ENCODE measurements at regions not wholly inside any gene's neighbourhood (a gene's known extent, or its start where the extent isn't known, plus 50 kb on each side); places are given as distances from the start of the nearest gene placed in this dataset.

DNA sequence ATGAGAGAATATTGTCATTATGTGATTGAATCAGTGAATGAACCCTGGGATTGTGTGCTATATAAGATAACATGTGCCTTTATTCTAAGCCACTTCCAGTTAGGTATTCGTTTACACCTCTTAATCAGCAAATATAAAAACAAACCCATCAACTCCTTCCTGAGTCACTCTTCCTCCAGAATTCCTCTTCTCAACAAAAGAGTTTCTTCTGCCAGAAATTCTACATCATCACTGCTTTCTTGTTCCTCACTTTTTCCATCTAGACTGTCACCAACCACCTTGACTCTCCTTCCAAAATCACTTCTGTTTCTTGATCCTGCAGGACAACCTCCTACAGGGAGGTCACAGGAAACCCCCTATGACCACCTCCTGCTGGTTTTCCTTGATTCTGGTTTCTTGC, 261.4 kb downstream of the CYP26B1 start:
- H3K4me3 ChIP-seq (ENCODE audit: low read length), result no peak overlapping the region
- no peak for DNase-seq (ENCODE audit: low read depth, low spot score)

DNA sequence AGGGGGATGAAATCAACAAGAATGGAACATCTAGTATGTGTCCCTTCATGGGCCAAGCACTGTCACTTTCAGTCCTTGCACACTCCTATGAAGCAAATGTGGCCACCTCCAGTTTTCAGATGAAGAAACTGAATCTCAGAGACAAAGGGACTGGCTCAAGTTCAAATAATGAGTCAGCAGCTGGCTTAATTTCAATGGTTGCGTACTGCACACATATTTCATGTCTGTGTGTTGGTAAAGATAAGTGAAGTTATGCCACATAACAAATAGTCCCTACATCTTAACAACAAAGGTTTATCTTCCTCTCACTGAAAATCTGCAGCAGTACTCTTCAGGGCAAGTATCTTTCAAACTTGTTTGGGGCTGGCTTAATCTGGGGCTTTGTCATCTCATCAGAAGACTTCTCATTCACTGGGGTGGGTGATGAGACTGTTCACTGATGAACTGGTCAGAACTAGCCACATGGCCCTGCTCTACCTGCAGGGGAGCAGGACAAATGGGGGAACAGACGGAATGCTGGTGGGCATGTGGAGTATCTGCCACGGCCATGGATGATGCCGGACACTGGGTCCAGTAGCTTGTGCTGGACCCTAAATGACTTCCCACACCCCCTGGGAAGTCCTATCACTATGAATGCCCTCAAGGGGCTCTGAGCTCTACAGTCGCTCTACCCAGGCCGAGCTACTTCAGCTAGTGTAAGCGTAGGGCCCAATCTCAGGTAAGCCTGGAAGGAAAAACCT, 263.2 kb downstream of the CYP26B1 start:
- no peak for DNase-seq (ENCODE audit: low read depth, low spot score)

DNA sequence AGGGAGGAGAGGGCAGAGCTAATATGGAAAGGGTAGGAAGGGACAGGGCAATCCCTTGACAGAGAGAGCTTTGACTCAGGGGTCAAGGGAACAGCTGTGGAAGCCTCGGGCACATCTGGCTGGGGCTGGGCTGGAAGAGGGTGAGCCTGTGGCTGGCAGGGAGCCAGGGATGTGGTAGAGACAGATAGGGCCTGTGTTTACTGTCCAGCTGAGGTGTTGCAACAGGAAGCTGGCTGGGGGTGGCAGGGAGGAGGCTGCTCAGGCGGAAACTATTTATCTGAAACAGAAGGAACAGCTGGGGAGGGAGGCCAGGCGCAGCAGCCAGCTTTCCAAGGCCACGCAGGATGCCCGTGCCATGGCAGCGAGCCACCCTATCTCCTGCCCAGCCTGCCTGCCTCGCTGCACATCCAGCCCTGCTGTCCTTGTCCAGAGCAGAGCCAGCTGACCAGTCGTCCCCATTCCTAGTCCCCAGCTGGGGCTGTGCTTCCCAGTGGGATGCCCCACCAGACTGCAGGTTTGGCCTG, 264.7 kb downstream of the CYP26B1 start:
- H3K4me3 ChIP-seq (ENCODE audit: low read length), result no peak overlapping the region
- DNase-seq (ENCODE audit: low read depth, low spot score), result no peak

More for the DNA sequence above, 263.2 kb downstream of the CYP26B1 start:
- no peak overlapping the region for H3K4me3 ChIP-seq (ENCODE audit: low read length)

DNA sequence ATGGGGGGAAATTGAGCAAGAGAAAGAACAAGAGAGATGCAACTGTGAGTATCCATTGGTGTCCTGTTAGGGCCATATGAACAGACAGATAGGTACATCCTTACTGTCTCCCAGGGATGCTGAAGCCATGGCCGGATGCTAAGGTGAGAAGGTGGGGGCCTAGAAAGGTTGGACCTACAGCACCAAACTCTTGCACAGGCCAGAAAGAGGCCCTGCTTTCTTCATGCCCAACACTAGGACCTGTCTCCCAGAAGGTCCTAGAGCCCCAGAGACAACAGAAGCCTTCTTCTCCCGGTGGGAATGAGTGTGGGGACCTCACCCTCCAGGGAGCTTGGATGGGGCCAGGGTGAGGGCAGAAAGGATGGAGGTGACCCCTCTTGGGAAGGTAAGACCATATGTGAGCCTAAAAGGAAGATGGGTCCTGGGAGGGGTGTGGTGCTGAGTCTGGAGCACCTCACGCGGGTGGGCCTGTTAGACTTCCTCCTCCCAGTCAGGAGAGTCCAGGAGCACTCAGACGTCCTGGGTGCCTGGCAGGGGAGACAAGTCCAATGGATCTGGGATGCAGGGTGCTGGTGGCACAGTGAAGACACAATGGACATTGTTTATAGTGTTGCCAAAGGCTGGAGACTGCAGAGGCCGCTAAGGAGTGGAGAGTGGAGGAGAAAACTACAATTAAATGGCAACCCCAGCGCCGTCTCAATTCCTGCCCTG, 265.3 kb downstream of the CYP26B1 start:
- DNase-seq (ENCODE audit: low read depth, low spot score), result no peak
- no peak overlapping the region for H3K4me3 ChIP-seq (ENCODE audit: low read length)

DNA sequence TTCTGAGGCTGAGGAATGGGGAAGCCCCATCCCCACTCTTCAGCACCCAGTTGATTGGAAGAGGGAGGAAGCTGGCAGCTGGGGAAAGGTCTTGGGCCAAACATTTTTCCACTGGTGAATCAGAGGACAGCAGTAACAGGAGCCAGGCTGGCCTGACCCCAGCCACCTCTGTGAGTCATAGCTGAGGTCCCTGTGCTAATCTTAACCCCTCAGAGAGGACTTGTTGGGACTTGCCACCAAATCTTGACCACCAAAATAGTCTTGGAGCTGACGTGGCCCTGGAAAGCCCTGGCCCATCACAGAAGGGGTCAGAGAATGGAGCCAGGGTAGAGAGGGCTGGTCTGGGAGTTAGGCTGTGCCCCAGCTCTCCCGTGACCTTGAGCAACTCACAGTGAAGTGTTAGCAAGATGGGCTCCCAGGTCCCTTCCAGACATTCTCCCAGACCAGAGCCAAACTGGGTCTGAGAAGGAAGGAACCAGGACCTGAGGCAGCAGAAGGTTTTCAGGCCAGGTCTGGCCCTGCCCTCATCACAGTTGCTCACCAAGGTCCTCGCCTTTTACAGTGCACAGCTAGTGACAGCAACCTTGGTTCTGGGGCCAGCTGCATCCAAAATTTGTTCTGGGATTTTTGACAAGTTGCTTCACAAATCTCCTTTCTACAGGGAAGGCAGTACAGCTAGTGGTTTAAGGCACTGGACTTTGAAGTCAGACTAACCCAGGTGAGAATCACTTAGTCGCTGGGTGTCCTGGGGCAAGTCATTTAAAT, 266.6 kb downstream of the CYP26B1 start:
- DNase-seq (ENCODE audit: low read depth, low spot score), result no peak
- H3K4me3 ChIP-seq (ENCODE audit: low read length), result no peak overlapping the region

DNA sequence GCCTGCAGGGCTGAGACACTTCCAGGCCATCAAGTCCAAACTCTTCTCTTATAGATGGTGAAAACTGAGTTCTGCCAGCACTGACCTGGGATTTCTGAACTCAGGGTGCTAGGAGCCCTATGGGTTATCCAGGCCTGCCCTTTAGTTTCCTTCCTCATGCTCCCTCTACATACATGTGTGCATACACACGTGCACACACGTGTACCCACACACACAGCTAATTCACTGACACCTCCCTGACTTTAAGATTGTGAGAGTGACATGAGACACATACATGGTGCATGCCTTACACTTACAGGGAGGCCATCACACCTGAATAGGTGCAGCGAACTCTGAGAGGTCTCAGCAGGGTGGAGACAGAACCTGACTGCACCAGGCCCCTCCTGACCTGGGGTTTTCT, 267.4 kb downstream of the CYP26B1 start:
- DNase-seq (ENCODE audit: low read depth, low spot score), result no peak

DNA sequence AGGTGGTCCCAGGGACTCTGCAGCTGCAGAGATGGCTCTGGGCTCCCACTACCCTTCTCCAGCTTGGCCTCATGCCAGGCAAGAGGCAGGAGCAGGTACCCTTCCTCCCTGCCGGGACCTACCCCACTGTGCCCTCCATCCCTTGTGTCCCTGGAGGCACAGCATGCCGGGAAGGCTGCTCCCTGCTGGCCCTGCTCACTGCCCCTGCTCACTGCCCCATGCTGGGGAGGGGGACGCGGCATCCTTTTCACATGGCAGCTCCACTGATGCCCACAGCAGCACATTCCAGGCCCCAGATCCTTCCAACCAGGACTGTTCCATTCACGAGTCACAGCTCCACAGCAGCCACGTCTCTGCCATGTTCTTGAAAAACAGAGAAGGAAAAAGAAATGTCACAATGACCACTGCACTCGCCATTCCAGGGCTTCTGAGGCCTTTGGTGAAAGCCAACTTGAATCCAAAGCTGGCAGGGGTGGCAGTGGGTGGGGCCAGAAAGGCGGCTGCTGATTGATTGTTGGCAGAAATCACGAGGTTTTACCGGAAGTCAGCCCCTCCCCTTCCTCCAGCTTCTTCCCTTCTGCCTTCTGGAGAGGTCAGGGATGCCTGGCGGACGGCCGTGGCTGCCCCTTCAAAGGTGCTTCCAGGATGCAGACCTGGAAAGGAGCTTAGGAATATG, 268.0 kb downstream of the CYP26B1 start:
- no peak for DNase-seq (ENCODE audit: low read depth, low spot score)
- no peak overlapping the region for H3K4me3 ChIP-seq (ENCODE audit: low read length)

More for the DNA sequence above, 267.4 kb downstream of the CYP26B1 start:
- H3K4me3 ChIP-seq (ENCODE audit: low read length), result no peak overlapping the region

DNA sequence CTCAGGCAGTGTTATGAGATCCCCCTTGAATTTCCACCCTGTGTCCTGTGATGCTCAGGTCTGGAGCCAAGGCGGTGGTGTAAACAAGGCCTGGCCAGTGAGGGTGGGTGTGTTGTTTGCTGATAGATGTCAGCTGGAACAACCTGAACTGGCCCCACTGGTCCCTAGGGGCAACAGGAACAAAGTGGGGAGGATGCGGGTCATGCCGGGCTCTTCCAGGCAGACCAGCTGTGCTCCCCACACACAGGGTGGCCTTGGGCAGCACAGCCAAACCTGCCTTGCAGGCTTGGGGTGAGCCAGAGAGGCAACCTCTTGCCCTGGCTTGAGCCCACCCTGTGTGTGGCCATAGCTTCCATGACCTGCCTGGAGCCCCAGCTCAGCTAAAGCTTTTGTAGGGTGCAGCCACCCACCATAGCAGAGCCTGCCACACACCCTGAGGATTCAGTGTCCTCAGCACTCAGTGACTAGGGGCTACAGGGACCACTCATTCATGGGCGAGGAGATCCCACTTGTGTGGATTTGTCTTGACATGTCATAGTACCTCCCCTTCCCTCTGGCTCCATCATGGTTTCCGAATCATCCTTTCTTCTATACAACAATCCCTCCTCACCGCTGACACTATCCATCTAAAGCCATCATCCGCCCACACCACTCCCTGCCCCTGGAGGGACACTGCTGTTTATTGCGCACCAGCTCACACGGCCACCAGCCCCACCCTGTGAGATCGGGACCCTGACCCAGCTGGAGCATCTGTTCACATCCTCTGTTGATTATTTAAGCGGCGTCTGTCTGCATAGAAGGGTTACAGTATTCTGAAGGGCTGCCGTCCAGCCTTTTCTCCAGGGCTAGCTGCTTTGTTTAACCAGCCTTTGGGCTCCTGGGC, 268.8 kb downstream of the CYP26B1 start:
- H3K4me3 ChIP-seq (ENCODE audit: low read length), result no peak overlapping the region
- DNase-seq (ENCODE audit: low read depth, low spot score), result no peak

DNA sequence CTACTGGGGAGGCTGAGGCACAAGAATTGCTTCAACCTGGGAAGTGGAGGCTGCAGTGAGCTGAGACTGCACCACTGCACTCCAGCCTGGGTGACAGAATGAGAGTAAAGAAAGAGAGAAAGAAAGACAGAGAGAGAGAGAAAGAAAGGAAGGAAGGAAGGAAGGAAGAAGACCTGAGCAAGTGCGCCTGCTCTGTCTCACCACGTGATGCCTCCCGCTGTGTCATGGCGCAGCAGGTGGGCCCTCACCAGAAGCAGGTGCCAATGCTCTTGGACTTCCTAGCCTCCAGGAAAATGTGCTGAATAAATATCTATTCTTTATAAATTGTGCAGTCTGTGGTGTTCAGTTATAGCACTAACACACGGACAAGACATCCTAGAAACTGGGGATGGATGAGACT, 270.0 kb downstream of the CYP26B1 start:
- no peak for DNase-seq (ENCODE audit: low read depth, low spot score)

DNA sequence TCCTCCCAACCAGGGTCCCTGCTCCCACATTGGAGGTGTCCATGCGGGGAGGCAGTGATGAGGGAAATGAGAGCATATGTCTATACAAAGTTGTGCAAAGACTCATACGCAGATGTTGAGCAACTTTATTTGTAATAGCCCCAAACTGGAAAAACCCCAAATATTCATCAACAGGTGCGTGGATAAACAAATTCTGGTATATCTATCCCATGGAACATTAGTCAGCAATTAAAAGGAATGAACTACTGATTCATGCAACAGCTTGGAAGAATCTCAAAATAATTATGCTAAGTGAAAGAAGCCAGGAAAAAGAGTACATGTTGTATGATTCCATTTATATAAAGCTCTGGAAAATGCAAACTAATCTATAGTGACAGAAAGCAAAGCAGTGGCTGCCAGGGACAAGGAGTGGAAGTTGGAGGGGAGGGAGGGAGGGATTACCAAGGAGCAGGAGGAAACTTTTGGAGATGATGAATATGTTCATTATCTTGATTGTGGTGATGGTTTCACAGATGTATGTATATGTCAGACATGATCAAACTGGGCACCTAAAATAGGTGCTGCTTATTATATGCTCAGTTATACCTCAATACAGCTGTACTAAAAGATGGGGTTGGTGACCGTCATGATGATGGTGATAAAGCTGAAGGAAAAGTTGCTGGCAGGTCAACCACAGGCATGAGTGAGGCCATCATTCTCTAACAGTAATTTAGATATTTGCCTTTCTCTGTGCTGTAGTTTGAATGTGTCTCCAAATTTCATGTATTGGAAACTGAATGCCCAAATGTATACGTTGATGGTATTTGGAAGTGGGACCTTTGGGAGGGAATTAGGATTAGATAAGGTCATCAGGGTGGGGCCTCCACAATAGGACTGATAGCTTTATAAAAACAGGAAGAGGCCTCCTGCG, 270.9 kb downstream of the CYP26B1 start:
- DNase-seq (ENCODE audit: low read depth, low spot score), result no peak
- H3K4me3 ChIP-seq (ENCODE audit: low read length), result no peak overlapping the region

More for the DNA sequence above, 270.0 kb downstream of the CYP26B1 start:
- no peak overlapping the region for H3K4me3 ChIP-seq (ENCODE audit: low read length)

DNA sequence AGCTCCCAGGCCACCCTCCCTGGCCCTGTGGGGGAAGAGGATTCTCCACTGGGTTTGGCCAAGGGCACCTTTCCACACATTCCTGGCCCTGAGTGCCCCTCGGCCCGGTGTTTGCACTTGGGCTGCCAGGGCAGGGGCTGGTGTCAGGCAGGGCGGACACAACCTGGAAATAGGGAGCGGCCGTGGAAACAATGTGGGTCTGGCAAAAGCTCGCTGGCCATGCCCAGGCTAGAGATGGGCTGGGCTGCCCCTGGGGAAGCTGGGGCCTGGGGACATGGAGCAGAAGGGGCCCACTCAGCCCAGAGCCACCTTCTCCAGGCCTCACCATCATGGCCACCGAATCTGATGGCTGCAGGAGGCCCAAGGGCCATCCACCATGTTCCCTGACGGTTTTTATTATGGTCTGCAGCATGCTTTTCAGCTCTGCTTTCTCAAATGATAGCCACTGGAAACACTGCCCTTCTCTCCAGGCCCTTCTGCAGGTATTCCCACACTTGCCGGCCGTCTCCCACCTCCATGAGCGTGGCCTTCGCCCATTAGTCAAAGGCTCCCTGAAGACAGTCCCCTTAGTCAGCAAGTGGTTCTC, 275.1 kb downstream of the CYP26B1 start:
- DNase-seq (ENCODE audit: low read depth, low spot score), result no peak
- H3K4me3 ChIP-seq (ENCODE audit: low read length), result no peak overlapping the region

DNA sequence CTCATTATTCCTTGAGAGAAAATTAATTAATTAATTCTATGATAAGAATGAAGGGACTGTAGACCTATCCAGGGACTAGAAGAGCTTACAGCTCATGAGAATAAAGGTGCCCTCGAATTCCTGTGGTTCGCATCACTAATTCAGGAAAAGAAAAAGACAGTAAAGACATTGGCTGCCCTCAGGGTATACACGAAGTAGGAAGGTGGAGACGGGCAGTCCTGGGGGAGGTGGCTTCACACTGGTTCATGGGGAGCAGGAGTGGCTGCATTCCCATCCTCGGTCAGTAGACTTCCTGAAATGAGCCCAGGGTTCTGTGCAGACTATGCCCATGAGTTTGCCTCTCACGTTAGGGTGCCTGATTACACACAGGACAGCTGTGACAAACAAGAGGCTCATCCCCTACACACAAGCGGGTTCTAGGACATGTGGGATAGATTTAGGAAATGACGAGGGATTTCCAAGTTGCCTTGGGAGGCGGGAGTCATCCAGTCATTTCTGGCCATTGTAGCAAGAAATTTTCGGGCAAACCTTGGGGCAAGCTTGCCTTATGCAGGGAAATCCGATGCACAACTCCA, 282.2 kb downstream of the CYP26B1 start:
- H3K4me3 ChIP-seq (ENCODE audit: low read length), result no peak overlapping the region
- DNase-seq (ENCODE audit: low read depth, low spot score), result no peak

DNA sequence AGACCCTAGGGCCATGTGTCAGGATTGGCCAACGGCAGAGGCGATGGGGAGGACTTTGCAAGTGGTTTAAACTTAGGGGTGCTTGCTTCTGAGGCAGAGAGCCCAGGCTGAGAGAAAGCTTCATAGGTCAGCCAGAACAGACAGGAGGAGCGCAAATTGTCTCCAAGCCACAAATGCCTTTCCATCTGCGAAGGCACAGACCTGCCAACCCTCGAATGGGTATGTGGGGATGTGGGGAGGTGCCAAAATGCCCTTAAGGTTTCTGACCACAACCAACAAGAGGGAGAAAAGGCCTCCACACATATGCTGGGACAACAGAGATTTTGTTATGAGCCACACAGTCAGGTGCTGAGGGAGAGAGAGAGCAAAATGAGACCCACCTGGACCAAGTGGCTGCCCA, 283.6 kb downstream of the CYP26B1 start:
- no peak for DNase-seq (ENCODE audit: low read depth, low spot score)

DNA sequence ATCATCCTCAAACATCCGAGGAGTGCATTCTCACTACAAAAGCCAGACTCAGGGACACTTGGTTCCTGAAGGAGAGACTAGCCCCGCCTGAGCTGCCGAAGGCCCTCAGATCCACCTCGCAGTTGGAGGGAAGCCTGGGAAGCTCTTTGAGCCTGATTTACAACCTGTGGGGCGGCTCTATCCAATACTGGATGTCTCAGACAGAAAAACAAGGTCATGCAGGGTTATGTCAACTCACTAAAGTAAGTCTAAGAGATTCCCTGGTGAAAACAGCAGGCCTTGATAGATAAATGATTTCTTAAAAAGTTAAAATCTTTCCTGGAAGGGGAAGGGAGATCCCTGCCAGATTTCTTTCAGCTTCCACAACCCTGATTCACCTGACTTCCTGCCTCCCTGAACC, 284.3 kb downstream of the CYP26B1 start:
- H3K4me3 ChIP-seq (ENCODE audit: low read length), result no peak overlapping the region
- no peak for DNase-seq (ENCODE audit: low read depth, low spot score)

More for the DNA sequence above, 283.6 kb downstream of the CYP26B1 start:
- no peak overlapping the region for H3K4me3 ChIP-seq (ENCODE audit: low read length)

DNA sequence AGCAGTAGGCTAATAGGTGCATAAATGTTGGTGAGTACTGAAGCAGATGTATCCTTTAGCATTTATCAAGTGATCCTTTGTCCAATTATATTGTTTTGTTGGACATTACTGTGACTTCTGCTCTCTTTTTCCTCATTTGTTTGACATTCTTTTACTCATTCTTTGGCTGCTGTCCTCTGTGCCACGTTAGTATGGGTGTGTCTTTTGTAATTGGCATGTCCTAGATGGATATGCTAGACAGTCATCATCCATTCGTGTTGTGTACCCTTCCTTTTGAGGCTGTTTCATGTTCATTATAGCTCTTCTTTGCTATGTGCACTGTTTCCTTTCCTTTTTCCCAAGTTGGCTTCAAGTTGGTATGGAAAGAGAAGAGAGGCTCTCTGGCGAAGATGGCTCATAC, 284.7 kb downstream of the CYP26B1 start:
- DNase-seq (ENCODE audit: low read depth, low spot score), result no peak
- H3K4me3 ChIP-seq (ENCODE audit: low read length), result no peak overlapping the region

All from Jurkat, Clone E6-1 (cell line).